HG03064 (cell line): ENCODE measurements at regions not wholly inside any gene's neighbourhood (a gene's known extent, or its start where the extent isn't known, plus 50 kb on each side); places are given as distances from the start of the nearest gene placed in this dataset.

Experiments
- ATAC-seq: cut with Tn5 transposase; IDR thresholded peaks from one replicate; pipeline ENCODE4 v1.9.1; 2021; ENCODE audit warnings: low read depth; ENCODE audit not compliant: unreplicated experiment

DNA sequence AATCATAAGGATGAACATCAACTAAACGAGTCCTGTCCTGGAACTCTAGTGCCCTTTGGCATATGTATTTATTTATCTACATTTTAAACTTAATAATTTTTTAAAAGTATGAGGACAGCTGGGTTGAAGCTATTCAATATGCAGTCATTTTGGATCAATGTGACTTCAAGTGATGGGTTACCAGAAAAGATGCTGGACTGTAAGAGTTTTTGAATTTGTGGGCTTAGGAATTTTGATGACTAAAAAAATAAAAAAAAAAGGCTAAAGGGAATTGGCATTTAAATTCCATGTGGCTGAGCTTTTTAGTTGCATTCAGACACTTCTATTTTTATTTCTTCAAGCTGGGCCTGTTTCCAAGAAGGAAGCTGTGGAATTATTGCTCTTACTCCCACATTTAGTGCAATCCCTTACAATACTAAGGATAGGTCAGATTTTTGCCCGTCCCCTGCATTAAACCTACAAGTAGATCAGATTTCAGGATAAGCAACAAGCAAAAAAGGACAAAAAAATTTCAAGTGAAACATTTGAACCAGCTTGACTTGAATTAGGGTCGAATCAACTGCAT is 704.2 kb upstream of the CITED2 start:
- no peak for ATAC-seq

GRCh38 chr6:140077827-140078560 is 703.5 kb upstream of the CITED2 start:
- ATAC-seq: no peak

DNA sequence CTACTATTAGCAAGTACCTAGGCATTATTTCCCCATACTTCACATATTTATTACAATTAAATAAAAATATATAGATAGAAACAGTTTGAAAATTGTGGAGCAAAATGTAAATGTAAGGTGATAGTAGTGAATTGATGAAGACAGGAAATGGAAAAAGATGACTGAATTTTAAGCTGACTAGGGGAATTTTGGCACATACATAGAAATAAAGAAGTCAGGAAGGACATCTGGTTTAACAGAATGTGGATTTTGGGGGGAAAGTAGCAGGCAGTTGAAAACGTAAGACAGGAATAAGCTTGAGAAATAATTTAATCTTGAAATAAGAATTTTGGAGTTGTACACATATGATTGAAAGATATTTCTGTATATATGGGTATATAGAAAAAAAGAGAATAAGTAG is 701.7 kb upstream of the CITED2 start:
- ATAC-seq: no peak

- no peak for ATAC-seq
Measured at GRCh38 chr6:140073456-140073855, 699.0 kb upstream of the CITED2 start.

GRCh38 chr6:140071601-140072062 is 697.2 kb upstream of the CITED2 start:
- no peak for ATAC-seq

- no peak for ATAC-seq
Measured at GRCh38 chr6:140070846-140071473, 696.5 kb upstream of the CITED2 start.

GRCh38 chr6:140069576-140069975 is 695.1 kb upstream of the CITED2 start:
- no peak for ATAC-seq

DNA sequence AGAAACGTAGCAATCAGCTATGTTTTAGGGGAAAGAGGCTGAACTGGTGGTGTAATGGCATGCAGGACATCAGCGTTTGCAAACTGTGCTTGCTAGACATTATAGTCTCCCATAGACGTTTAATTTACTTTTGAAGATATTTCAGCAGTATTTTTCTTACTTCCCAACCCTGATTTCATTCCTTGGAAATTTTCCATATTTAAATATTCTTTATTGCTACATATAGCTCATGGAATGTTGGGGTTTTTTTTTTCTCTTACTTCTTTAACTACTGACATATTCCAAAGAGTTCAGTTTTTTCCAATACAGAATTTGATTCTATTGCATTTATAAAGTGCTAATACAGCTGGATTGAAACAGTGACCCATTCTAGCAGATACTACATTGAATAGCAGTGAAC is 694.4 kb upstream of the CITED2 start:
- no peak for ATAC-seq

GRCh38 chr6:140064366-140064765 is 689.9 kb upstream of the CITED2 start:
- ATAC-seq: no peak

DNA sequence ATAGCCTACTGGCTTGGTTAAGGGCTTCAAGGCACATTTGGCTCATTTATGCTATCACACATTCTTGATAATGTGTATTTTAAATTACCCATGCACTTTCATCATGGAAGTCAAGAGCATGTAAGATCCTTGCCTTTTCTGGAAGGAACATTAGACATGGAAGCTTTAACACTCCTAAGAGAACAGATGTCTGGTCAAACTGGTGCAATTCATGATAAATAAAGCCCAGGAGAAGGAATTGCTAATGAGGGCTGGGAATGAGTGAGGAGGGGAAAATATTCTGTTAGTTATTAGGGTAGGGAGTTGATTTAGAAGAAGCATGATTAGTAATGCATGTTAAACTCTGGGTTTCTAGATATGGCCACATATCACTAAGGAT is 688.6 kb upstream of the CITED2 start:
- no peak for ATAC-seq

DNA sequence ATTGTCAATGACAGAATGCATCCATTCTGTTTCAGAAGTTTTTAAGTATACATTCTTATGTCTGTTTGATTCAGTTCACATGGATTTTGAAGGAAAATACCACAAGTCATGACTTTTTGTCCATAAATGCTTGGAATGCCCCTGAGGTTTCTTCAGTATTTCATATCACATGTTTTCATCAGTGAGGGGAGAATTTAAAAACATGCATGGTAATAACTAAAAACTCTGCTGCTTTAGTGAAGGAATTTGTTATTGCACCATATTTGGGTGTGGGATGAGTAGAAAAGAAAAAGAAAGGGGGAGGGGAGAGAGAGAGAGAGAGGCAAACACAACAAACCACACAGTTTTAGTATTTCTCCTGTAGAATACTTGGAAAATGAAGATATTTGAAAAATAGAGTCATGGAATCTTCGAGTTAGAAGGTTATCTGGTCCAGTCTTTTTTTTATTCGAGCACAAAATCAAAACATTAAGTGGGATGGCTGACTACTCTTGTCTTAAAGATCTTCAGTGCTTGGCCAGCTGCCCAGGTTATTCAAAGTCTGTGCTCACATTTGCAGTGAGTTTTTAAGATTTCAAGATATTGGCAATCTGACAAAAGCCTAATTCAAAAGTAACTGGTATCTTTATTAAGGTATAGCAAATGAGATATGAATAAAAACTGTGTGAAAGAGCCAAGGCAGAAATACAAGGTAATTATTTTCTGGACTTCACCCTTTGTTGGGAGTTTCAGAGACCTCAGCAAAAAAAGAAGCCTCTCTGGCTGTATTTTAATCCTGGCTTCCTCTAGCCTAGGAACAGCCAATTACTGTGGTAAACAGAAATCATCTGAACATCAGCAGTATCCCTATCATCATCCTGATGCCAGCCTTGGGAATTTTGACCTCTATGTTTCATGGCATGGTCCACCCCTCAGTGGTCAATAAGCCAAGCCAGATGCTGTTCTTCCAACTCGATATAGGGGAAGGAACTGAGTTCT is 687.9 kb upstream of the CITED2 start:
- ATAC-seq: no peak

GRCh38 chr6:140061110-140062042 is 686.9 kb upstream of the CITED2 start:
- no peak for ATAC-seq

- ATAC-seq: no peak
Measured at GRCh38 chr6:140059947-140060346, 685.5 kb upstream of the CITED2 start.

GRCh38 chr6:140058863-140059262 is 684.4 kb upstream of the CITED2 start:
- ATAC-seq: no peak

- no peak for ATAC-seq
Measured at GRCh38 chr6:140052736-140053729, 678.6 kb upstream of the CITED2 start.

DNA sequence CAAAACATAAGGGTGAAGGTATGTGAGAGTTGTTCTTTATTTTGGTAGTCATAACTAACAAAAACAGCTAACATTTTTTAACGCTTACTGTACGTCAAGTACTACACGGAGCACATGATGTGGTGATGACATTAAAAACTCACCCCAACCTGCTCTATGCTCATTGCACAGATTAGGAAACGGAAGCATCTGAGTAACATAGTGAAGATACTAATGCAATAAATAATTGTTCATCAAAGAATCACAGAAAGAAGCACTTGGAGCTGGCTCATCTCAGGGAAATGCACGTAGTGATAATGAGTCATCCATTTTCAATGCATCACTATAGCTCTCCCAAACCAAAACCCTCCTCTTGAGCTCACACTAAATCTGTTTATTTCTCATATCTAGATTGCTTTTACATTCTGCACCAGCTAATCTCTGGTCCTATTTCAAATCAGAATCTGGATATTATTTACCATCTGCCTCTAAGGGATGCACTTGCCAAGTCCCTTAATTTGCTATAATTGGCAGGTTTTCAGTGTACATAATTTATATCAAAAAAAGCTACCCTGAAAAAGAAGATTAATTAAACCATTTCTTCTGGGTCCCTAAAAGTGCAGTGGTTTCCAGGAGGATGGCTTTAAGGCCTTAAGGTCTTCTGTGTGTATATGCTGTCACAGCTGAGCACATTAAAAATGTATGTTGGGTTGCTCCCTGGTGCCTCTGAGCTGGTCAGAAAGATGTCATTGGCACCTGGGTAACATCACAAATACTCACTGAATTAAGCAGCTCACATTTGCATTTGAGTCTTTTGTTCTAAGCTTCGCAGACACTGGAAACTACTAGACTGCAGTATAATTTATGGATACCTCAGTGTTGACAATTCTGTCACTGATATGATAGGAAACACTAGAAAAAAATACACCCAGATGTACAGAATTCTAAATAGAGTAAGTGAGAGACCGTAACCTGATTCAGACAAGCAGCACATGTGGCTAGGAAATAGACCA is 677.4 kb upstream of the CITED2 start:
- ATAC-seq: no peak
